Transverse colon (tissue), 4 donors: ENCODE measurements at regions not wholly inside any gene's neighbourhood (a gene's known extent, or its start where the extent isn't known, plus 50 kb on each side); places are given as distances from the start of the nearest gene placed in this dataset.

Experiments used
- DNase-seq: peaks from one replicate; pipeline ENCODE4 v3.0.0-alpha.2; 2019
- H3K27ac ChIP-seq, 4 donors: fragments of 200-600 bp; sonication (generic); 2 replicates each; pipeline ENCODE4 v1.5.1; 2016 to 2018; ENCODE audit warnings: inconsistent platforms in 4 of 4
- H3K27me3 ChIP-seq: fragments of 200-600 bp; sonication (generic); 2 replicates; pipeline ENCODE4 v1.5.1; 2017; ENCODE audit warnings: inconsistent platforms
- H3K36me3 ChIP-seq, 4 donors: fragments of 200-600 bp; sonication (generic); 2 replicates each; pipeline ENCODE4 v1.5.1; 2017 to 2019; ENCODE audit warnings: inconsistent platforms in 4 of 4
- H3K4me1 ChIP-seq, 4 donors: fragments of 200-600 bp; sonication (generic); 2 replicates each; pipeline ENCODE4 v1.5.1; 2017 to 2020; ENCODE audit warnings: inconsistent platforms in 4 of 4
- H3K4me3 ChIP-seq, 4 donors: fragments of 200-600 bp; sonication (generic); 1 replicate in 1 of 4; 2 replicates in 3 of 4; pipeline versions ENCODE4 v1.5.1 to v1.6.1; 2017 to 2019; ENCODE audit warnings: inconsistent platforms in 4 of 4
- H3K9me3 ChIP-seq, 2 donors: fragments of 200-600 bp; sonication (generic); 2 replicates each; pipeline ENCODE4 v1.5.1; 2017 to 2019; ENCODE audit warnings: inconsistent platforms in 2 of 2
- EP300 ChIP-seq: sonication (generic); formaldehyde crosslinking; IDR thresholded peaks from one replicate; pipeline ENCODE4 v1.6.1; 2017; ENCODE audit warnings: antibody characterized with exemption, low read depth
- POLR2A ChIP-seq: fragments of 450-650 bp; IDR thresholded peaks from one replicate; pipeline ENCODE4 v1.6.1; 2016; ENCODE audit warnings: antibody characterized with exemption, mild to moderate bottlenecking, moderate library complexity
- POLR2AphosphoS5 ChIP-seq, 3 donors: sonication (generic); formaldehyde crosslinking; IDR thresholded peaks; one replicate each; pipeline ENCODE4 v1.6.1; 2016; ENCODE audit warnings: antibody characterized with exemption in 3 of 3
- WGBS, 2 donors: methylation state at CpG; one replicate each; pipeline ENCODE4 v1.1.5; 2018; ENCODE audit warnings: low coverage in 1 of 2; 5-methylcytosine and 5-hydroxymethylcytosine counted together
- in situ Hi-C, 4 donors: fragments of 200-750 bp; cut with MboI; loops; one replicate each; pipeline versions ENCODE4 v1.15.0 to v1.15.1; 2017; ENCODE audit warnings: low sequenced_read_pairs in 3 of 4, low pct_ligation_motif_present in 1 of 4, low pct_unique_long_range_greater_than_20kb in 1 of 4
- intact Hi-C: fragments of 100-400 bp; cut with DNase I; formaldehyde crosslinking; loops from one replicate; pipeline ENCODE4 v1.15.1; 2023; ENCODE audit warnings: low total_unique reads
- TF ChIP-seq, protein P1 (sequence below), 5 experiments: fragments of 200-600 bp in 3 of 5; fragments of 450-650 bp in 2 of 5; sonication (generic) in 3 of 5; IDR thresholded peaks; 1 replicate in 2 of 5; 2 replicates in 3 of 5; pipeline ENCODE4 v1.5.1; 2016 to 2017; ENCODE audit warnings: antibody characterized with exemption in 5 of 5, inconsistent platforms in 3 of 5, mild to moderate bottlenecking in 2 of 5, moderate library complexity in 1 of 5

- intact Hi-C loops (no loop called here), in situ Hi-C loops (no loop called here)
- WGBS, 2 donors: 72 to 82% methylated on average over 2 to 3 of the region's 3 CpGs
- no peaks in the 10 kb centered on the region for H3K36me3 ChIP-seq
- DNase-seq: no peak
- no peaks in the 10 kb centered on the region for H3K27me3 ChIP-seq
- no peak overlapping the region for H3K4me3 ChIP-seq
- no peak overlapping the region for H3K27ac ChIP-seq
- no peaks in the 10 kb centered on the region for H3K4me1 ChIP-seq
- TF ChIP-seq POLR2A (no peak), EP300 (no peak), POLR2AphosphoS5 (IDR thresholded peaks at IDR 0.05) (no peak)
- TF ChIP-seq, protein P1, sequence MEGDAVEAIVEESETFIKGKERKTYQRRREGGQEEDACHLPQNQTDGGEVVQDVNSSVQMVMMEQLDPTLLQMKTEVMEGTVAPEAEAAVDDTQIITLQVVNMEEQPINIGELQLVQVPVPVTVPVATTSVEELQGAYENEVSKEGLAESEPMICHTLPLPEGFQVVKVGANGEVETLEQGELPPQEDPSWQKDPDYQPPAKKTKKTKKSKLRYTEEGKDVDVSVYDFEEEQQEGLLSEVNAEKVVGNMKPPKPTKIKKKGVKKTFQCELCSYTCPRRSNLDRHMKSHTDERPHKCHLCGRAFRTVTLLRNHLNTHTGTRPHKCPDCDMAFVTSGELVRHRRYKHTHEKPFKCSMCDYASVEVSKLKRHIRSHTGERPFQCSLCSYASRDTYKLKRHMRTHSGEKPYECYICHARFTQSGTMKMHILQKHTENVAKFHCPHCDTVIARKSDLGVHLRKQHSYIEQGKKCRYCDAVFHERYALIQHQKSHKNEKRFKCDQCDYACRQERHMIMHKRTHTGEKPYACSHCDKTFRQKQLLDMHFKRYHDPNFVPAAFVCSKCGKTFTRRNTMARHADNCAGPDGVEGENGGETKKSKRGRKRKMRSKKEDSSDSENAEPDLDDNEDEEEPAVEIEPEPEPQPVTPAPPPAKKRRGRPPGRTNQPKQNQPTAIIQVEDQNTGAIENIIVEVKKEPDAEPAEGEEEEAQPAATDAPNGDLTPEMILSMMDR (IDR thresholded peaks at IDR 0.05): no peak
- H3K9me3 ChIP-seq: no peaks in the 10 kb centered on the region
These were observed 1261.2 kb upstream of the SLC39A10 start for GRCh38 chr2:194395818-194396217.

- WGBS, 2 donors: 59% methylated on average over 1 of the region's 1 CpG; no CpG with 5 or more reads in 1 of the 2 donors
- H3K4me3 ChIP-seq: no peak overlapping the region
- in situ Hi-C loops (no loop called here), intact Hi-C loops (no loop called here)
- H3K4me1 ChIP-seq: no peaks in the 10 kb centered on the region
- no peak overlapping the region for H3K27ac ChIP-seq
- H3K36me3 ChIP-seq: no peaks in the 10 kb centered on the region
- no peak for DNase-seq
- TF ChIP-seq EP300 (no peak), POLR2AphosphoS5 (IDR thresholded peaks at IDR 0.05) (no peak), POLR2A (no peak)
- TF ChIP-seq, protein P1 (IDR thresholded peaks at IDR 0.05): no peak
- H3K27me3 ChIP-seq: no peaks in the 10 kb centered on the region
- H3K9me3 ChIP-seq: peaks cover 0 to 7% of the 10 kb centered on the region in 2 donors
These were observed 1271.7 kb upstream of the SLC39A10 start for GRCh38 chr2:194385376-194385775.

DNA sequence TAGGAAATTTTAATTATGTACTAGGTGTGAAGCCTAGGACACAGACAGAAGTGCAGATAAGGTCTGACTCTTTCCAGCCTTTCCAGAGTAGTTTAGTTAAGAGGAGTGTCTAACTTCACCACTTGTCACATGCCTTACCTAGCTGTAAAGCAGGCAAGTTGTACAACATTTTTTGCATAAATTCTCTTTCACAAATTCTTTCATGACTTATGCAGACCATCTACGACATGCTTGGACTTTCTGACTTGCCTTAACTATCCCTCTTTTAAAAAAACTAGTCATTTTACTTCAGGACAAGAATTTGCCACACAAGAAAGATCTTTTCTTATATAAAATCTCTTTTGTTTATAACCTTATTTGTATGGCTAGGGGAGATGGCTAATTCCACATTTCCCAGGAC lies 1273.6 kb upstream of the SLC39A10 start:
- no peak for TF ChIP-seq POLR2AphosphoS5 (IDR thresholded peaks at IDR 0.05)
- TF ChIP-seq, protein P1 (IDR thresholded peaks at IDR 0.05): no peak
- no peak for TF ChIP-seq POLR2A
- no peak for TF ChIP-seq EP300
- H3K27ac ChIP-seq: no peak overlapping the region
- in situ Hi-C loops: no loop called here
- H3K4me3 ChIP-seq: no peak overlapping the region
- H3K9me3 ChIP-seq: peaks cover 0 to 7% of the 10 kb centered on the region in 2 donors
- no peak for DNase-seq
- WGBS, 2 donors: 0 to 17% methylated on average over 1 of the region's 1 CpG
- H3K27me3 ChIP-seq: no peaks in the 10 kb centered on the region
- intact Hi-C loops: no loop called here
- no peaks in the 10 kb centered on the region for H3K36me3 ChIP-seq
- H3K4me1 ChIP-seq: no peaks in the 10 kb centered on the region

DNA sequence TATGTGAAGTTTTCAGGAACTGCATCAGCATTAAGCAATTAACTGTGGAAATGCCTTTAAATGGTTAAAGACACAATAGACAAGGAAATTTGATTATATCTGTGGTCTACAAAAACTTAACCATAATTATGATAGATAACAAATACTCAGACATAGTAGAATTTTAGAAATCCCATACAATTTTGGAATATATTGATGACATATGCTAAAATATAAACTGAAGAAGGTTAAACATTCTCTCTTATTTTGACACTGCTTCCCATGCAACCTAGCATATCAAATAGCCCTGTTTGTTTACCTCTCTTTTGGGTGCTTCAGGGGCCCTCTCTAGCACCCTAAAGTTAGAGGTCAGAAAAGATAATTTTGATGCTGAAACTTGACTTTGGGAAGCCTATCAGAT lies 1274.8 kb upstream of the SLC39A10 start:
- no peaks in the 10 kb centered on the region for H3K4me1 ChIP-seq
- no peak for DNase-seq
- H3K27ac ChIP-seq: no peak overlapping the region
- in situ Hi-C loops: no loop called here
- peaks cover 0 to 7% of the 10 kb centered on the region in 2 donors for H3K9me3 ChIP-seq
- intact Hi-C loops: no loop called here
- H3K4me3 ChIP-seq: no peak overlapping the region
- no peaks in the 10 kb centered on the region for H3K36me3 ChIP-seq
- H3K27me3 ChIP-seq: no peaks in the 10 kb centered on the region
- TF ChIP-seq EP300 (no peak), POLR2A (no peak), POLR2AphosphoS5 (IDR thresholded peaks at IDR 0.05) (no peak)
- TF ChIP-seq, protein P1 (IDR thresholded peaks at IDR 0.05): no peak
